Loucy (cell line): ENCODE measurements at regions not wholly inside any gene's neighbourhood (a gene's known extent, or its start where the extent isn't known, plus 50 kb on each side); places are given as distances from the start of the nearest gene placed in this dataset.

Experiments
- H2AFZ ChIP-seq: fragments of 200-600 bp; sonication (generic); 2 replicates; pipeline ENCODE4 v1.6.0; 2016; ENCODE audit warnings: antibody characterized with exemption, mild to moderate bottlenecking, low read length, moderate library complexity
- H3F3A ChIP-seq: fragments of 200-600 bp; 2 replicates; pipeline ENCODE4 v1.6.0; 2016; ENCODE audit warnings: antibody characterized with exemption, low read depth, mild to moderate bottlenecking
- H3K27me3 ChIP-seq: fragments of 200-600 bp; sonication (generic); 2 replicates; pipeline ENCODE4 v1.6.1; 2014; ENCODE audit warnings: low read length, mild to moderate bottlenecking; ENCODE audit not compliant: insufficient read depth, poor library complexity, severe bottlenecking
- H3K36me3 ChIP-seq: fragments of 200-600 bp; sonication (generic); 2 replicates; pipeline ENCODE4 v1.6.1; 2016; ENCODE audit warnings: low read length; ENCODE audit not compliant: insufficient read depth
- H3K4me1 ChIP-seq: fragments of 200-600 bp; sonication (generic); 2 replicates; pipeline ENCODE4 v1.5.1; 2014; ENCODE audit warnings: low read length, mild to moderate bottlenecking; ENCODE audit not compliant: insufficient read depth, poor library complexity, severe bottlenecking
- H3K4me2 ChIP-seq: fragments of 200-600 bp; sonication (generic); 2 replicates; pipeline ENCODE4 v1.6.0; 2014; ENCODE audit warnings: antibody characterized with exemption, low read length, low read depth, mild to moderate bottlenecking; ENCODE audit not compliant: poor library complexity, severe bottlenecking
- H3K4me3 ChIP-seq: fragments of 200-600 bp; sonication (generic); 2 replicates; pipeline ENCODE4 v1.5.1; 2014; ENCODE audit warnings: low read length, mild to moderate bottlenecking, mixed read lengths; ENCODE audit not compliant: poor library complexity, severe bottlenecking
- H3K79me2 ChIP-seq: fragments of 200-600 bp; sonication (generic); 2 replicates; pipeline ENCODE4 v1.6.1; 2014; ENCODE audit warnings: low read length; ENCODE audit not compliant: insufficient read depth
- H3K9ac ChIP-seq: fragments of 200-600 bp; sonication (generic); 2 replicates; pipeline ENCODE4 v1.6.0; 2014; ENCODE audit warnings: mild to moderate bottlenecking, low read depth, low read length, moderate library complexity; ENCODE audit not compliant: poor library complexity, severe bottlenecking
- H3K9me2 ChIP-seq: fragments of 200-600 bp; sonication (generic); replicated peaks from 2 replicates; pipeline ENCODE4 v1.6.1; 2016; ENCODE audit warnings: low read depth, low read length, mixed read lengths
- H3K9me3 ChIP-seq: fragments of 200-600 bp; sonication (generic); 2 replicates; pipeline ENCODE4 v1.6.1; 2014; ENCODE audit warnings: mild to moderate bottlenecking, antibody characterized with exemption, low read length, low read depth; ENCODE audit not compliant: insufficient read depth
- H4K20me1 ChIP-seq: fragments of 200-600 bp; sonication (generic); 2 replicates; pipeline ENCODE4 v1.6.0; 2014; ENCODE audit warnings: antibody characterized with exemption, low read length, mild to moderate bottlenecking; ENCODE audit not compliant: insufficient read depth, poor library complexity, severe bottlenecking
- EZH2phosphoT487 ChIP-seq: fragments of 200-600 bp; IDR thresholded peaks from 2 replicates; pipeline ENCODE4 v1.6.1; 2018; ENCODE audit warnings: antibody characterized with exemption, mild to moderate bottlenecking, moderate library complexity, borderline replicate concordance
- TF ChIP-seq, protein P1 (sequence below): fragments of 200-600 bp; sonication (generic); conservative IDR thresholded peaks from 2 replicates; pipeline ENCODE4 v1.5.1; 2014; ENCODE audit warnings: mild to moderate bottlenecking, antibody characterized with exemption, low read length

DNA sequence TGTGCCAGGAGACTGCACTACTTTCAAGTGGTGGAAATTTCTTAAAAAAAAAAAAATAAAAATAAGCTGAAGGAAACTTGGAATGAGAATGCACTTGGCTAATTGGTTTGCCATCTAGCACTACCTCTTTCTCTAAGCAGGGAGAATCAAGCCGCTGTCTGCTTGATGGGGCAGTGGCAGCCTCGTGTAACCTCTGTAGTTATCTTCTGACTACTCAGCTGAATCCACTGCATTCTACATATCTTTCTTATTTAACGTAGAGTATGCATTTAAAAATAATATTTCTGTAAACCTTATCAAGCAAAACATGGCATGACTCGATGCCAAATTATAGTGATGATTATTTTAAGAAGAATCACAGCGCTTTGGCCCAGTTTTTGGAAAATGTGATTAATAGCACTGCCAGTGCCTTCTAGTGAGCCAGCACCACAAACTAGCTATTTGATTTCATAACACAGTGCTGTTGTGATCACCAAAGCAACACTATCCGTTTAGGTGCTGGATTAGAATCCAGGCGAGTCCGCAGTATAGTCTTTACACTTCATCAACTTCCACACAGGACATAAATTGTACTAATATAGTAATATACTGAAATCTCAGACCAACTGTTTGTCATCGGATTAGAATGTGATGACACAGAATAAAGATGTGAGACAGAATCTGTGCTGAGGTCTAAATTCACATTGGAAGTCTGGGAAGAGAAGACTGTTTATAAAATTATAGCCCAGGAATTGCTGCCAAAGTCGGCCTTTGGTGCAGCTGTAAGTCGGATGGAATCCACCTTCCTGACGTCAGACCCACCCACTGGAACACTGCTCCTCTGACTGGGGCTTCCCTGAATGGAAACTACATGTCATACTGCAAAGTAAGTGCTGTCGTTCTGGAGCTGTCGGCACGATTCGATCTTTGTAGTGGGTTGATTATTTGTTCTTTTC, 136.5 kb upstream of the ETAA1 start:
- H3K27me3 ChIP-seq, result no peaks in the 10 kb centered on the region
- no peak for TF ChIP-seq EZH2phosphoT487
- TF ChIP-seq, protein P1, sequence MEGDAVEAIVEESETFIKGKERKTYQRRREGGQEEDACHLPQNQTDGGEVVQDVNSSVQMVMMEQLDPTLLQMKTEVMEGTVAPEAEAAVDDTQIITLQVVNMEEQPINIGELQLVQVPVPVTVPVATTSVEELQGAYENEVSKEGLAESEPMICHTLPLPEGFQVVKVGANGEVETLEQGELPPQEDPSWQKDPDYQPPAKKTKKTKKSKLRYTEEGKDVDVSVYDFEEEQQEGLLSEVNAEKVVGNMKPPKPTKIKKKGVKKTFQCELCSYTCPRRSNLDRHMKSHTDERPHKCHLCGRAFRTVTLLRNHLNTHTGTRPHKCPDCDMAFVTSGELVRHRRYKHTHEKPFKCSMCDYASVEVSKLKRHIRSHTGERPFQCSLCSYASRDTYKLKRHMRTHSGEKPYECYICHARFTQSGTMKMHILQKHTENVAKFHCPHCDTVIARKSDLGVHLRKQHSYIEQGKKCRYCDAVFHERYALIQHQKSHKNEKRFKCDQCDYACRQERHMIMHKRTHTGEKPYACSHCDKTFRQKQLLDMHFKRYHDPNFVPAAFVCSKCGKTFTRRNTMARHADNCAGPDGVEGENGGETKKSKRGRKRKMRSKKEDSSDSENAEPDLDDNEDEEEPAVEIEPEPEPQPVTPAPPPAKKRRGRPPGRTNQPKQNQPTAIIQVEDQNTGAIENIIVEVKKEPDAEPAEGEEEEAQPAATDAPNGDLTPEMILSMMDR, result no peak
- no peaks in the 10 kb centered on the region for H3K4me1 ChIP-seq
- no peak overlapping the region for H2AFZ ChIP-seq
- no peak overlapping the region for H3K4me2 ChIP-seq
- H3F3A ChIP-seq, result no peaks in the 10 kb centered on the region
- no peak overlapping the region for H3K4me3 ChIP-seq
- no peaks in the 10 kb centered on the region for H4K20me1 ChIP-seq
- H3K79me2 ChIP-seq, result no peaks in the 10 kb centered on the region
- H3K36me3 ChIP-seq, result no peaks in the 10 kb centered on the region
- H3K9me3 ChIP-seq, result no peaks in the 10 kb centered on the region
- no peak overlapping the region for H3K9ac ChIP-seq
- no peaks in the 10 kb centered on the region for H3K9me2 ChIP-seq

DNA sequence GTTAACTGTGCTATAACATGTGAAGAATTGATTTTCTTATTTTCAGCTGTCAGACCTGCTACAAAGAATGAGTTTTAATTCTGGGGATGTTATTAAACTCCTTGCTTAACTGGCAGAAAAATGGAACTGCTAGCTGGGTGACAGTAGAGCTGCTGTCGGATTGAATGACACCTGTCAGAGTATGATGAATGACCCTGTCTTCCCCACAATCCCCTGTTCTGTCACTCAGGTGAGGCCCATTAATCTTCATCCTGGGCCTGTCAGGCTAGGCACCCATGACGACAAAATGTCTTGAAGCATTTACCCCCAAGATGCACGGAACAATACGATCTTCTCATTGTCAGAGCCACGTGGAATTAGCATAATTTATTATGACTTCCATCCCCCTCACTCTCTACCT, 129.9 kb upstream of the ETAA1 start:
- no peaks in the 10 kb centered on the region for H3K27me3 ChIP-seq
- no peaks in the 10 kb centered on the region for H3K9me3 ChIP-seq
- H4K20me1 ChIP-seq, result no peaks in the 10 kb centered on the region
- H2AFZ ChIP-seq, result no peak overlapping the region
- no peaks in the 10 kb centered on the region for H3K36me3 ChIP-seq
- H3K4me3 ChIP-seq, result no peak overlapping the region
- TF ChIP-seq EZH2phosphoT487, result no peak
- TF ChIP-seq, protein P1, result no peak
- no peak overlapping the region for H3K9ac ChIP-seq
- no peaks in the 10 kb centered on the region for H3K79me2 ChIP-seq
- H3F3A ChIP-seq, result no peaks in the 10 kb centered on the region
- no peak overlapping the region for H3K4me2 ChIP-seq
- no peaks in the 10 kb centered on the region for H3K9me2 ChIP-seq
- no peaks in the 10 kb centered on the region for H3K4me1 ChIP-seq

DNA sequence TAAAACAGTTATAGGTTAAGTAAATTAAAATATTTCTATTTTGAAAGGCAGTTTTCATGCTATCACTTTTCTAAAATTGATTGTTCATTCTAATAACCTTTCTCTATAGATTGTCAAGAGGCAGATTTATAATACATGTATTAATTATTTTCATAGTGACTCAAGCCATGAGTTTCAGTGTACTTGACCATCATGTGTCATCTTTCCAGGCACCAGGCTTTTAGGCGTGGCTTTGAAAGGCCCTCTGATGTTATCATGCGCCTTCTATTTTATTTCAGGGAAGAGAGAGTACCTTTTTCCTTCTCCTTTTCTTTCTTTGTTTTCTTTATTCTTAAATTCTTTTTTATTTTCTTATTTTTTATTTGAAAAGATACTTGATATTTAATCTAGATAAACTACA, 128.3 kb upstream of the ETAA1 start:
- no peak overlapping the region for H3K4me2 ChIP-seq
- H3K36me3 ChIP-seq, result no peaks in the 10 kb centered on the region
- no peaks in the 10 kb centered on the region for H3K9me2 ChIP-seq
- no peak overlapping the region for H3K4me3 ChIP-seq
- no peaks in the 10 kb centered on the region for H3K27me3 ChIP-seq
- no peak overlapping the region for H3K9ac ChIP-seq
- TF ChIP-seq, protein P1, result no peak
- no peak for TF ChIP-seq EZH2phosphoT487
- no peaks in the 10 kb centered on the region for H3K9me3 ChIP-seq
- no peaks in the 10 kb centered on the region for H3K4me1 ChIP-seq
- no peaks in the 10 kb centered on the region for H4K20me1 ChIP-seq
- no peak overlapping the region for H2AFZ ChIP-seq
- H3F3A ChIP-seq, result no peaks in the 10 kb centered on the region
- no peaks in the 10 kb centered on the region for H3K79me2 ChIP-seq
